ENCODE measurements at regions not wholly inside any gene's neighbourhood (a gene's known extent, or its start where the extent isn't known, plus 50 kb on each side); places are given as distances from the start of the nearest gene placed in this dataset.

DNA sequence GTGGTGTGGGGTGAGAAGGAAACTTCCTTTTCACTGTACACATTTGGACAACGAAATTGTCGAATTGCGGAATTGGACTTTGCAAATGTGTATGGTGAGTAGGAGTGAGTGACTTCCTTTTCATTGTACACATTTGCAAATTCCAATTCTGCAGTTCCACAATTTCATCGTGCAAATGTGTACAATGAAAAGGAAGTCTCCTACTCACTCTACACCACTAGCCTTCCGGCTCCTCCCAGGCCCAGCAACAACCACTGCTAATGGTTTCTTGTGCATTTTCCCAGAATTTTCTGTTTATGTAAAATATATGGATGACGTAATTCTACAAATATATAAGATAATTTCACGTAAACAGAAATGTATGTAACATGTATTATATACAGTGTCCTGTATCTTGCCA, 118.5 kb downstream of the ARL4A start:
- no peaks in the 10 kb centered on the region for H3K9me2 ChIP-seq (ENCODE audit: insufficient read depth)
- DNase-seq (ENCODE audit: low read depth, low spot score): no peak
- no peak overlapping the region for H3K27ac ChIP-seq (ENCODE audit: low read depth, low read length)
- no peaks in the 10 kb centered on the region for H3K79me2 ChIP-seq (ENCODE audit: insufficient read depth, low read length)
- BruUV-seq (replicated peaks): no TSS peak
- H3K4me1 ChIP-seq (ENCODE audit: control insufficient read depth in 1 of 2, insufficient read depth in 2 of 2, low read length in 2 of 2): peaks cover 24 to 30% of the 10 kb centered on the region in 2 experiments
- H2AFZ ChIP-seq (ENCODE audit: low read depth, low read length, poor library complexity, severe bottlenecking): peak overlapping the region; percentile 85
- TF ChIP-seq CBX3 (IDR thresholded peaks at IDR 0.05; ENCODE audit: low read depth) (no peak), POLR2A (IDR thresholded peaks at IDR 0.05; ENCODE audit: borderline replicate concordance, extremely low read depth, insufficient read depth, insufficient read length) (no peak), TCF7L2 (IDR thresholded peaks at IDR 0.05; ENCODE audit: borderline replicate concordance, extremely low read depth, insufficient read depth, insufficient read length) (no peak), ELF1 (IDR thresholded peaks at IDR 0.05; ENCODE audit: borderline replicate concordance, low read depth) (no peak), EZH2phosphoT487 (IDR thresholded peaks at IDR 0.05; ENCODE audit: borderline replicate concordance) (no peak), EZH2 (IDR thresholded peaks at IDR 0.05) (no peak), EGR1 (IDR thresholded peaks at IDR 0.05; ENCODE audit: low read depth) (no peak), POLR2AphosphoS5 (IDR thresholded peaks at IDR 0.05; ENCODE audit: low read depth, low read length) (no peak), RAD21 (IDR thresholded peaks at IDR 0.05; ENCODE audit: low read depth) (no peak), SRF (IDR thresholded peaks at IDR 0.05; ENCODE audit: low read depth) (no peak), ZFX (IDR thresholded peaks at IDR 0.05) (no peak), SIN3A (IDR thresholded peaks at IDR 0.05; ENCODE audit: low read depth) (no peak), ZNF274 (IDR thresholded peaks at IDR 0.05; ENCODE audit: low read depth, low read length) (no peak), JUND (IDR thresholded peaks at IDR 0.05) (no peak), SP1 (IDR thresholded peaks at IDR 0.05; ENCODE audit: low read depth) (no peak), YY1 (IDR thresholded peaks at IDR 0.05; ENCODE audit: extremely low read depth, insufficient replicate concordance, low read depth, low read length) (no peak), FOSL1 (IDR thresholded peaks at IDR 0.05; ENCODE audit: low read depth) (no peak)
- TF ChIP-seq, protein P1, sequence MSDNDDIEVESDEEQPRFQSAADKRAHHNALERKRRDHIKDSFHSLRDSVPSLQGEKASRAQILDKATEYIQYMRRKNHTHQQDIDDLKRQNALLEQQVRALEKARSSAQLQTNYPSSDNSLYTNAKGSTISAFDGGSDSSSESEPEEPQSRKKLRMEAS (IDR thresholded peaks at IDR 0.05): no peak
- TF ChIP-seq, protein P2, sequence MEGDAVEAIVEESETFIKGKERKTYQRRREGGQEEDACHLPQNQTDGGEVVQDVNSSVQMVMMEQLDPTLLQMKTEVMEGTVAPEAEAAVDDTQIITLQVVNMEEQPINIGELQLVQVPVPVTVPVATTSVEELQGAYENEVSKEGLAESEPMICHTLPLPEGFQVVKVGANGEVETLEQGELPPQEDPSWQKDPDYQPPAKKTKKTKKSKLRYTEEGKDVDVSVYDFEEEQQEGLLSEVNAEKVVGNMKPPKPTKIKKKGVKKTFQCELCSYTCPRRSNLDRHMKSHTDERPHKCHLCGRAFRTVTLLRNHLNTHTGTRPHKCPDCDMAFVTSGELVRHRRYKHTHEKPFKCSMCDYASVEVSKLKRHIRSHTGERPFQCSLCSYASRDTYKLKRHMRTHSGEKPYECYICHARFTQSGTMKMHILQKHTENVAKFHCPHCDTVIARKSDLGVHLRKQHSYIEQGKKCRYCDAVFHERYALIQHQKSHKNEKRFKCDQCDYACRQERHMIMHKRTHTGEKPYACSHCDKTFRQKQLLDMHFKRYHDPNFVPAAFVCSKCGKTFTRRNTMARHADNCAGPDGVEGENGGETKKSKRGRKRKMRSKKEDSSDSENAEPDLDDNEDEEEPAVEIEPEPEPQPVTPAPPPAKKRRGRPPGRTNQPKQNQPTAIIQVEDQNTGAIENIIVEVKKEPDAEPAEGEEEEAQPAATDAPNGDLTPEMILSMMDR (IDR thresholded peaks at IDR 0.05 in 2 of 3, conservative IDR thresholded peaks at IDR 0.05 in 1 of 3; ENCODE audit: borderline replicate concordance in 1 of 3, insufficient read depth in 1 of 3, low read depth in 2 of 3, low read length in 2 of 3): no peak
- TF ChIP-seq, protein P3, sequence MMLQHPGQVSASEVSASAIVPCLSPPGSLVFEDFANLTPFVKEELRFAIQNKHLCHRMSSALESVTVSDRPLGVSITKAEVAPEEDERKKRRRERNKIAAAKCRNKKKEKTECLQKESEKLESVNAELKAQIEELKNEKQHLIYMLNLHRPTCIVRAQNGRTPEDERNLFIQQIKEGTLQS (IDR thresholded peaks at IDR 0.05): no peak
- H4K20me1 ChIP-seq (ENCODE audit: insufficient read depth): no peaks in the 10 kb centered on the region
- H3K4me3 ChIP-seq (replicated peaks in 1 of 2; ENCODE audit: low read depth in 1 of 2, low read length in 2 of 2): no peak overlapping the region
- ChIA-PET RAD21 (ENCODE audit: low non-redundant PET in 1 of 2, low total read pairs in 2 of 2, uncharacterized antibody in 2 of 2, unreplicated experiment in 2 of 2) (no interaction called here), CTCF (no interaction called here), POLR2A (no interaction called here)
- intact Hi-C loops (cut with micrococcal nuclease): no loop called here
- no peak overlapping the region for H3K9ac ChIP-seq (ENCODE audit: low read length)
- no peaks in the 10 kb centered on the region for H3K36me3 ChIP-seq (ENCODE audit: control insufficient read depth in 1 of 2, insufficient read depth in 2 of 2, low read length in 2 of 2)
- no peaks in the 10 kb centered on the region for H3K9me3 ChIP-seq (ENCODE audit: control insufficient read depth in 1 of 2, insufficient read depth in 1 of 2, low read depth in 1 of 2, low read length in 2 of 2)
- H3K4me2 ChIP-seq (ENCODE audit: low read length): no peak overlapping the region
- no peak for ATAC-seq
- no peaks in the 10 kb centered on the region for H3K27me3 ChIP-seq (ENCODE audit: insufficient read depth, low read length)

All from HCT116 (cell line).